Activated T-cell treated with anti-CD3 and anti-CD28 coated beads, Interleukin-2, amount 50 U/mL, for 72 hours (primary cell): ENCODE measurements at regions not wholly inside any gene's neighbourhood (a gene's known extent, or its start where the extent isn't known, plus 50 kb on each side); places are given as distances from the start of the nearest gene placed in this dataset.
"Not testable (repeated sequence)": the region's sequence is repeated elsewhere in the genome, so short reads cannot be mapped to it uniquely, and the experiment has no call there.

ENCODE experiments used
- ATAC-seq, 2 donors: fragments of 150-1000 bp; cut with Tn5 transposase; replicated peaks in 1 of 2; 2 replicates each; pipeline ENCODE4 v1.10.0; 2021; ENCODE audit warnings: moderate library complexity in 2 of 2, mild to moderate bottlenecking in 1 of 2
- DNase-seq, 2 donors: peaks; one replicate each; pipeline ENCODE4 v3.0.0; 2021 to 2022; ENCODE audit warnings: mixed read lengths in 1 of 2
- H3K27ac Mint-ChIP-seq: one replicate; pipeline ENCODE4 v1.8.0; 2022; ENCODE audit warnings: mild to moderate bottlenecking, moderate library complexity, mixed read lengths
- H3K27me3 Mint-ChIP-seq: one replicate; pipeline ENCODE4 v1.8.0; 2022; ENCODE audit warnings: low read depth, mixed read lengths
- H3K36me3 Mint-ChIP-seq, 2 donors: one replicate each; pipeline ENCODE4 v1.8.0; 2022; ENCODE audit warnings: mixed read lengths in 2 of 2, mild to moderate bottlenecking in 1 of 2; ENCODE audit not compliant: insufficient read depth in 2 of 2
- H3K4me1 Mint-ChIP-seq: one replicate; pipeline ENCODE4 v1.8.0; 2022; ENCODE audit warnings: low read depth, mixed read lengths
- H3K4me3 Mint-ChIP-seq, 2 donors: one replicate each; pipeline ENCODE4 v1.8.0; 2022; ENCODE audit warnings: mild to moderate bottlenecking in 2 of 2, mixed read lengths in 2 of 2, moderate library complexity in 2 of 2
- H3K9me3 Mint-ChIP-seq, 2 donors: one replicate each; pipeline ENCODE4 v1.8.0; 2022; ENCODE audit warnings: mixed read lengths in 2 of 2

- not testable (repeated sequence) for H3K36me3 Mint-ChIP-seq, DNase-seq, H3K4me1 Mint-ChIP-seq, H3K27ac Mint-ChIP-seq, ATAC-seq, H3K4me3 Mint-ChIP-seq, H3K9me3 Mint-ChIP-seq, H3K27me3 Mint-ChIP-seq
Measured at GRCh38 chr18:51573886-51574285, 376.4 kb upstream of the MEX3C start.

GRCh38 chr18:51575171-51575570, 377.7 kb upstream of the MEX3C start:
- no peak for DNase-seq
- peaks cover 4% of the 10 kb centered on the region for H3K27me3 Mint-ChIP-seq

GRCh38 chr18:51578406-51578980, 381.0 kb upstream of the MEX3C start:
- Mint-ChIP-seq H3K27me3 (peaks cover 4% of the 10 kb centered on the region), H3K27ac (no peak overlapping the region)
- ATAC-seq, result no peak

More at GRCh38 chr18:51575171-51575570, 377.7 kb upstream of the MEX3C start:
- no peaks in the 10 kb centered on the region for H3K9me3 Mint-ChIP-seq
- no peak overlapping the region for H3K27ac Mint-ChIP-seq
- no peak for ATAC-seq
- H3K36me3 Mint-ChIP-seq, result no peaks in the 10 kb centered on the region
- H3K4me1 Mint-ChIP-seq, result no peaks in the 10 kb centered on the region
- H3K4me3 Mint-ChIP-seq, result no peak overlapping the region

GRCh38 chr18:51580580-51580979, 383.1 kb upstream of the MEX3C start:
- Mint-ChIP-seq H3K9me3 (peaks cover 0 to 5% of the 10 kb centered on the region in 2 donors), H3K36me3 (no peaks in the 10 kb centered on the region), H3K4me1 (no peaks in the 10 kb centered on the region), H3K27me3 (peaks cover 11% of the 10 kb centered on the region), H3K4me3 (no peak overlapping the region), H3K27ac (no peak overlapping the region)
- no peak for ATAC-seq
- DNase-seq, result no peak

More at GRCh38 chr18:51578406-51578980, 381.0 kb upstream of the MEX3C start:
- Mint-ChIP-seq H3K9me3 (peaks cover 0 to 1% of the 10 kb centered on the region in 2 donors), H3K4me1 (no peaks in the 10 kb centered on the region), H3K4me3 (no peak overlapping the region), H3K36me3 (no peaks in the 10 kb centered on the region)
- no peak for DNase-seq

- H3K36me3 Mint-ChIP-seq, result no peaks in the 10 kb centered on the region
- H3K4me1 Mint-ChIP-seq, result no peaks in the 10 kb centered on the region
- no peak overlapping the region for H3K27ac Mint-ChIP-seq
- peaks cover 0 to 5% of the 10 kb centered on the region in 2 donors for H3K9me3 Mint-ChIP-seq
- peaks cover 11% of the 10 kb centered on the region for H3K27me3 Mint-ChIP-seq
- H3K4me3 Mint-ChIP-seq, result no peak overlapping the region
- ATAC-seq, result no peak
- no peak for DNase-seq
Measured at GRCh38 chr18:51582551-51582950, 385.1 kb upstream of the MEX3C start.

- Mint-ChIP-seq H3K27me3 (peaks cover 21% of the 10 kb centered on the region), H3K4me1 (no peaks in the 10 kb centered on the region), H3K4me3 (no peak overlapping the region), H3K27ac (no peak overlapping the region), H3K36me3 (no peaks in the 10 kb centered on the region), H3K9me3 (peaks cover 0 to 4% of the 10 kb centered on the region in 2 donors)
- DNase-seq (no peak), ATAC-seq (no peak)
Measured at GRCh38 chr18:51588616-51589015, 391.1 kb upstream of the MEX3C start.

- no peaks in the 10 kb centered on the region for H3K4me1 Mint-ChIP-seq
- no peak overlapping the region for H3K4me3 Mint-ChIP-seq
- ATAC-seq, result no peak
- no peak overlapping the region for H3K27ac Mint-ChIP-seq
- peaks cover 0 to 2% of the 10 kb centered on the region in 2 donors for H3K36me3 Mint-ChIP-seq
- peaks cover 0 to 4% of the 10 kb centered on the region in 2 donors for H3K9me3 Mint-ChIP-seq
- H3K27me3 Mint-ChIP-seq, result peaks cover 10% of the 10 kb centered on the region
- no peak for DNase-seq
Measured at GRCh38 chr18:51593931-51594330, 396.4 kb upstream of the MEX3C start.

- no peak for ATAC-seq
- no peak for DNase-seq
- no peaks in the 10 kb centered on the region for H3K4me1 Mint-ChIP-seq
- no peaks in the 10 kb centered on the region for H3K27me3 Mint-ChIP-seq
- H3K36me3 Mint-ChIP-seq, result peaks cover 0 to 1% of the 10 kb centered on the region in 2 donors
- peaks cover 0 to 1% of the 10 kb centered on the region in 2 donors for H3K9me3 Mint-ChIP-seq
- H3K27ac Mint-ChIP-seq, result no peak overlapping the region
- no peak overlapping the region for H3K4me3 Mint-ChIP-seq
Measured at GRCh38 chr18:51603111-51603510, 405.6 kb upstream of the MEX3C start.

- no peak overlapping the region for H3K4me3 Mint-ChIP-seq
- ATAC-seq, result no peak
Measured at GRCh38 chr18:51603551-51603950, 406.1 kb upstream of the MEX3C start.

GRCh38 chr18:51610481-51610880, 413.0 kb upstream of the MEX3C start:
- no peak overlapping the region for H3K4me3 Mint-ChIP-seq

More at GRCh38 chr18:51603551-51603950, 406.1 kb upstream of the MEX3C start:
- Mint-ChIP-seq H3K27ac (no peak overlapping the region), H3K27me3 (no peaks in the 10 kb centered on the region), H3K4me1 (no peaks in the 10 kb centered on the region), H3K36me3 (peaks cover 0 to 1% of the 10 kb centered on the region in 2 donors), H3K9me3 (no peaks in the 10 kb centered on the region)
- DNase-seq, result no peak

GRCh38 chr18:51611326-51611725, 413.8 kb upstream of the MEX3C start:
- Mint-ChIP-seq H3K27ac (no peak overlapping the region), H3K27me3 (no peaks in the 10 kb centered on the region), H3K4me1 (no peaks in the 10 kb centered on the region), H3K36me3 (peaks cover 0 to 2% of the 10 kb centered on the region in 2 donors), H3K9me3 (no peaks in the 10 kb centered on the region), H3K4me3 (no peak overlapping the region)
- ATAC-seq (no peak), DNase-seq (no peak)

More at GRCh38 chr18:51610481-51610880, 413.0 kb upstream of the MEX3C start:
- Mint-ChIP-seq H3K9me3 (no peaks in the 10 kb centered on the region), H3K27ac (no peak overlapping the region), H3K36me3 (peaks cover 0 to 2% of the 10 kb centered on the region in 2 donors), H3K27me3 (no peaks in the 10 kb centered on the region), H3K4me1 (no peaks in the 10 kb centered on the region)
- DNase-seq (no peak), ATAC-seq (no peak)

GRCh38 chr18:51614033-51614432, 416.6 kb upstream of the MEX3C start:
- H3K9me3 Mint-ChIP-seq, result no peaks in the 10 kb centered on the region
- DNase-seq (no peak), ATAC-seq (no peak)
- peaks cover 0 to 2% of the 10 kb centered on the region in 2 donors for H3K36me3 Mint-ChIP-seq
- H3K27me3 Mint-ChIP-seq, result no peaks in the 10 kb centered on the region
- H3K4me3 Mint-ChIP-seq, result no peak overlapping the region
- H3K27ac Mint-ChIP-seq, result no peak overlapping the region
- H3K4me1 Mint-ChIP-seq, result no peaks in the 10 kb centered on the region

GRCh38 chr18:51614967-51615571, 417.6 kb upstream of the MEX3C start:
- Mint-ChIP-seq H3K27me3 (no peaks in the 10 kb centered on the region), H3K4me1 (no peaks in the 10 kb centered on the region), H3K27ac (no peak overlapping the region), H3K9me3 (no peaks in the 10 kb centered on the region), H3K4me3 (no peak overlapping the region), H3K36me3 (peaks cover 0 to 2% of the 10 kb centered on the region in 2 donors)
- ATAC-seq, result no peak
- no peak for DNase-seq

- Mint-ChIP-seq H3K4me1 (no peaks in the 10 kb centered on the region), H3K27me3 (peaks cover 6% of the 10 kb centered on the region), H3K4me3 (no peak overlapping the region), H3K36me3 (peaks cover 0 to 2% of the 10 kb centered on the region in 2 donors), H3K27ac (no peak overlapping the region), H3K9me3 (no peaks in the 10 kb centered on the region)
- ATAC-seq, result no peak
- no peak for DNase-seq
Measured at GRCh38 chr18:51617167-51617566, 419.7 kb upstream of the MEX3C start.
